ENCODE measurements at regions not wholly inside any gene's neighbourhood (a gene's known extent, or its start where the extent isn't known, plus 50 kb on each side); places are given as distances from the start of the nearest gene placed in this dataset.

- TF ChIP-seq CTCF (IDR thresholded peaks at IDR 0.05) (no peak), POLR2A (IDR thresholded peaks at IDR 0.05) (no peak)
These were observed 105.2 kb upstream of the ZNF492 start for GRCh38 chr19:22528956-22529355.

All from right lobe of liver (tissue), 4 donors.